RCC 7860 (cell line): ENCODE measurements at regions not wholly inside any gene's neighbourhood (a gene's known extent, or its start where the extent isn't known, plus 50 kb on each side); places are given as distances from the start of the nearest gene placed in this dataset.
A peak's percentile ranks its signal among the peaks of the same experiment; 100 is the strongest.
"Not testable (repeated sequence)": the region's sequence is repeated elsewhere in the genome, so short reads cannot be mapped to it uniquely, and the experiment has no call there.

Experiments used
- DNase-seq: peaks from one replicate; pipeline ENCODE4 v3.0.0-alpha.2; 2015; ENCODE audit warnings: low spot score
- FAIRE-seq: peaks from 2 replicates; lab custom pipeline; 2012; peaks lifted over from hg19 to GRCh38; lab: Jason Lieb, UNC

DNA sequence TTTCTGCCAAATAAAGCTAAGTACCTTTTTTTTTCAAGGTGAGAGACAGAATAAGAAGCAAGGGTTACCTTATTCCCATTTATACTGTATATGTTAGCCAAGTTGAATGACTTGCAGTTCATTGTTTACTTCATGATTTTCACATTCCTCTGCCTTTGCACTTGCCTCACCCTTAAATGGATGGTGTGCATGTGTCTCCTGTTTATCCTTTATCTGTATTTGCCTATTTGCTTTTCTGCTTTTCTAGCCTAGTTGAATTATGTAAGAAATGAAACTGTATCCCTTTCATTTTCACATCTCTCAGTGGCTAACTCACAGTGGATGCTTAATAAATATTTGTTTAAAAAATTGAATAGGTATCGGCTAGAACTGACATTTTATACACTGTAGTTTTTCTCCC, 200.8 kb upstream of the ST8SIA4 start:
- FAIRE-seq, result no peak
- no peak for DNase-seq

DNA sequence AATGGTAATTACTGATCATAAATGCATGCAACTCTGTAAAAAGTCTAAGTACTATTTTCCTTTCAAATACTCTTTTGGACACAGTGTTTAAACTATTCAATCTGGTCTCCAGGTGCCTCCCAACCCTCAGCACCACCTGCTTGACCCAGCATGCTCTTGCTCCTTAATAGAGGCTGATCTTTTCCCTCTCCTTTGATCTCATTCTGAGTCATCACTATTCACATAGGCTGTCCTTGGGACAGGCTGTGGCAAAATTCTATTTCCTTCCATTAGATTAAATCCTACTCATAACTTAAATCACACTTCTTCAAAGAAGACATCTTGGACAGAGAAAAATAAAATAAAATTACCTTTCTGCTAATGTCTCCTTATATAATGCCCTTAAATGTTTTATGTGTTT, 199.4 kb upstream of the ST8SIA4 start:
- FAIRE-seq (no peak), DNase-seq (no peak)

DNA sequence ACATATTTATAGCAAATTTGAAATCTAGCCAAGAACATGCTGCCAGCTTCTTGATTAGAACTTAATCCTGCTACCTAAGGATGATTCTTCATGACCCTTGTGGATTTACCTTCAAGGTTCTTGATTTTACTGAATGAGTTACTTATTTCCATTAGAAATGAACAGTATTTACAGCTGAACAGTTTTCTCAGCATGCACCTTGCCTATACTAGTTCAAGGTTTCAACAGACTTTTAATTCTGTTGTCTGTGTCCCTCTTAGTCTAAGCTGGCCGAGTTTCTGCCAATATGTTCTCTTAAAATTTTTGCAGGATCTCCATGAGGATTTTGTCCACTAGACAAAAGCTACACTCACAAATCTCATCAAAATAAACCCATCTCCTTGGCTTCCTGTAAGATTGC, 188.8 kb upstream of the ST8SIA4 start:
- FAIRE-seq (no peak), DNase-seq (peak; percentile 4)

DNA sequence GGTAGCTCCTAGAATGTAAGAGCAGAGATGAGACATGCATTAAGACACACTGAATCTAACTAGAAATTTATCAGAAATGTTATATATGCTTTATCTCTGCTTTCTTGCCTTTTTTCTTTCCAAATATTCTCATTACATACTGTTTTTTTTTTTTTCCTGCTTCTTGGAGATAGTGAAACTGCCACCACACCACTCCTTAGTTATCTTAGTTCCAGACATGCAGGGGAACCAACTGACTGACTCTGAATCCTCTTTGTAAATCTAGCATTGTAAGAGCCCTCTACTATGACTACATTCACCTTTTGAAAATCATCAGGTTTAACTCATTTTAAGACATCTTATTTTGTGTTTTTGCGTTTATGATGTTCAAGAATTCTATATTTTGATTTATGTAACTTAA, 181.3 kb upstream of the ST8SIA4 start:
- FAIRE-seq (no peak), DNase-seq (no peak)

DNA sequence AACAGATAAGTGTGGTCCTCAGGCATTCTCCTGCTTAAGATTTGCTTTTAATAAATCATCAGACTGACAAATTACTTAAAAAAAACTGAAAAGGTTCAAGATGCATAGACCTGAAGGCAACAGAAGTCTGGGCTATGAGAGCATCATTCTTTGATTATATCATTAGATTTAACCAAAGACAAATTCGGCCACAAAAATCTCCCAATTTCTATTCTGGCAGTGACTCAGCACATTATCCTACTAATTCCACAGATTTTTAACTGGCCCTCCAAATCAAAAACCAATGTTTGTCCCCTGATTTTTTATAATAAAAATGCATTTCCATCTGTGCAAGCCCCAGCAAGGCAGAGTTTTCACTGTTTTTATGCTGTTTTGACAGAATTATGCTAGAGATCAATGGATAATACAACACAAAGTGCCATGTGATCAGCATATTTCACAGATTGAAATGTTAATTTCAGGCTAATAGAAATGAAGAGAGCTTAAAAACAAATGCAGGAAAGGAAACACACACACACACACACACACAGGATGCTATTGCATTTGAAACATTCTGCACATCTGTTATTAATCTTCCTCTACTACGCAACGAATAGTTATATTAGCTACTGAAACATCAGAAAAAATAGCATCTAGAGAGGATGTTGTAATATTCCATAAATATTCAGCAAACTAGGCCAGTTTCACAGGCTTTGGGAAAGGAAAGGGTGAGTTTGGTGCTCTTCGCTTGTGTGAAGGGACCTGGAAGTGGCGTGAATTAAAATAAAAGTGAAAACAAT, 177.6 kb upstream of the ST8SIA4 start:
- DNase-seq, result no peak
- no peak for FAIRE-seq

DNA sequence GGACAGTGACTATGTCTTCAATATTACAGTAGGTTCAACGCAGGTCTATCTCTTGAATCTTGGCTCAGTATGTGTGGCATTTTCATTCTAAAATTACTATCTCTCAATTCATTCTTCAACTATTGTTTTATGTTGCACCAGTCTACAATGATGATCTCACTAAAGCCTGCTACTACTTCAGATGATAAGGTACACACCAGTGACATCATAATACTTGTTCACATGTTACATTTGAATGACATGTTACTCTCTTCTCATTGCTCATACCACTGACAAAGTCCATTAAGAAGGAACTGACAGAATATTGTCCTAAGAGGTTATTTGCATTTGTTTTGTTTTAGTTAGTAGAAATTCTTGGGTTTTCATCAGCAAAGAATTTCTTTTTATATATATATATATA, 165.2 kb upstream of the ST8SIA4 start:
- DNase-seq (no peak), FAIRE-seq (no peak)

DNA sequence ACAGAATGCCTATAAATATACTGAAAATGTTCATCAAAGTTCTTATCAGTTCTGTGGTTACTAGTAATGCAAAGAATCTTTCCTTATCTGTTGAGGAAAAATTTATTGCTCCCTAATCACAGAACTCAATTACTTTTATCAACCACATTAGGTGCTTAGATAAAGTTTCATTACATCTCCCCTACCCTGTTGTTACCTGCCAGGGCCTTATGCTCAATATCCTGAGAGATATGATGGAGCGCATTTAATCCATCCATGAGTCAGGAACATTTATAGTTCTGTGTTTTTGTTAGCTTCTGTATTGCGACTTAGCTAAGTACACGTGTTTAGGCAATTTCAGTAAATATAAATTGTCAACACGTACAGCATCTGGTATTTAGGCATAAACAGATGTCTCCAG, 164.3 kb upstream of the ST8SIA4 start:
- FAIRE-seq (no peak), DNase-seq (no peak)

DNA sequence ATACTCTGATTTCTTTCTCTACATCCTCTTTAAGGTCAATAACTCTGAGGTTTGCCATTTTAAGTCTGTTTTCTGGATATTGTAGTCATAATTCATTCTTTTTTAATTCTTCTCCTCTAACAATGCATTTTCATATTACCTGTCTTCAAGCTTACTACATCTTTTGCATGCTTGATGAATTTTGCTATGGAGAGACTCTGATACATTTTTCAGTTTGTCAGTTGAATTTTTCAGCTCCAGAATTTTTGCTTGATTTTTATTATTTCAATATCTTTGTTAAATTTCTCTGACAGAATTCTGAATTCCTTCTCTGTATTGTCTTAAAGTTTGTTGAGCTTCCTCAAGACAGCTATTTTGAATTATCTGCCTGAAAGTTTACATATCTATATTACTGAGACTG, 159.8 kb upstream of the ST8SIA4 start:
- FAIRE-seq (no peak), DNase-seq (no peak)

DNA sequence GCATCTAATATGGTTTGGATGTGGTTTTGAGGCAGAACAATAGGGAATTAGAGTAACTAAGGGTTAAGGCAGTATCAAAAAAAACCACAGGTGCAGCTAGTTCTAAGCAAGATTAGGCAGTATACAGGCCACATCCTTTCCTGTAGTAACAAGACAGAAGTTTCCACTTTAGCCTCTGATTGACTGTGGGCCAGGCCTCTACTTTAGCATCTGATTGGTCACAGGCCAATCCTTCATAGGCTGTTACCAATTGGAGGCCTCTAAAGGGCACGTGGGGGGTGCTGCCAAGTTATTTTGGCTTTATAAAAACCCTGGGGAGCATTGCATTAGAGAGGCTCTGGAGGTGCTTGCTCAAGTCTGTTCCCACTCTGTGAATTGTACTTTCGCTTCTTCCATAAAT, 144.1 kb upstream of the ST8SIA4 start:
- DNase-seq (no peak), FAIRE-seq (no peak)

DNA sequence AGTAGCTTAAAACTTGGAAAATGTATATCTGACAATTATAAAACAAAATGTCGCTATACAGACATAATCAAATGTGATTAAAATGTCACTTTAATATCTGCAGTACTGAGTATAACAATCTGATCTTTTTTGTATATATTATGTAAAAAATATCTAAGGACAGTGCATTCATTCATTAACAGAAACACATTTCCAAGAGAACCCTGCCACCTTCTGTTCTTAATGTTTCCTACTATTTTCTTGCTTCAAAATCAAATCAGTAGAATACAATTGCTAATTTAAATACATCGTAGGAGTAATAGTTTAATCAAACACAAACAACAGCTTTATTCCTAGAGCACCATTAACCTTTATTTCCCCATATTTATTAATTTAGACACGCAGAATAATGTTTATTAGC, 142.6 kb upstream of the ST8SIA4 start:
- DNase-seq (no peak), FAIRE-seq (no peak)

DNA sequence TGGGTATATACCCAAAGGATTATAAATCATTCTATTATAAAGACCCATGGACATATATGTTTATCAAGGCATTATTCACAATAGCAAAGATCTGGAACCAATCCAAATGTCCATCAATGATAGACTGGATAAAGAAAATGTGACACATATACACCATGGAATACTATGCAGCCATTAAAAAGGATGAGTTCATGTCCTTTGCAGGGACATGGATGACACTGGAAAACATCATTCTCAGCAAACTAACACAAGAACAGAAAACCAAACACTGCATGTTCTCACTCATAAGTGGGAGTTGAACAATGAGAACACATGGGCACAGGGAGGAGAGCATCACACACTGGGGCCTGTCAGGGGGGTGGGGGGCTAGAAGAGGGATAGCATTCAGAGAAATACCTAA, 136.9 kb upstream of the ST8SIA4 start:
- not testable (repeated sequence) for DNase-seq, FAIRE-seq

DNA sequence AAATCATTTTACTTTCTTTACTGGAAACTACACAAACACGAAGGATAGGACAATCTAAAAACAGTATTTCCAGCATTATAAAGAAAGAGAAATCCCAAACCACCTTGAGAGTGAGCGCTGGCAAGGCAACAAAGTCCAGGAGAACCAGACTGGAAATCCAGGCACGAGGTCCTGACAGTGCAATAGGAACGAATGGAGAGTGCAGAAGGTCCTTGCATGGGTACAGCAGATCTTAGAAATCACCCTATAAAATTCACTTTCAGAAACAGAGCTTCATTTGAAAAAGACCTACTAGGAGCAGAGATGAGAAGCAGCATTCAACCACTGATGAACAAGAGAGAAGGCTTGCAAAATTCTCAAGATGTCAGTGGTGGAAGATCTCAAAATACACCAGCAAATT, 133.7 kb upstream of the ST8SIA4 start:
- FAIRE-seq, result no peak
- no peak for DNase-seq

DNA sequence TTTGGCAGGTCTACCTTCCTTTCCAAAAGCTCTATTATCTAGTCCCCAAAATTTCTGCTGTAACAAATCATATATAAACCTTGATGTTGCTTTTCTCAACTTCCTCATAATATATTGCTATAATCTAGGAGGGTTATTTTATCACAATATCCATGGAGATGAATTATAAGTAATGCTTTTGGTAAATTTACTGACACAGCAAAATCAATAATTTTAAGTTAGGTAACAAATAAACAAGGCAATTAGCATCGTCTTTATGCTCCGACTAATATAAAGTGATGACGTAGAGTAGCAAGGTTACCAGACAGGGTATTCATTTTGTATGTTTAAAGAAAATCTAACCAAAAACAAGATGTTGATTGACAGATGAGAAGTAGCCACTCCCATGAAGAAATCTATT, 132.3 kb upstream of the ST8SIA4 start:
- FAIRE-seq (no peak), DNase-seq (no peak)

DNA sequence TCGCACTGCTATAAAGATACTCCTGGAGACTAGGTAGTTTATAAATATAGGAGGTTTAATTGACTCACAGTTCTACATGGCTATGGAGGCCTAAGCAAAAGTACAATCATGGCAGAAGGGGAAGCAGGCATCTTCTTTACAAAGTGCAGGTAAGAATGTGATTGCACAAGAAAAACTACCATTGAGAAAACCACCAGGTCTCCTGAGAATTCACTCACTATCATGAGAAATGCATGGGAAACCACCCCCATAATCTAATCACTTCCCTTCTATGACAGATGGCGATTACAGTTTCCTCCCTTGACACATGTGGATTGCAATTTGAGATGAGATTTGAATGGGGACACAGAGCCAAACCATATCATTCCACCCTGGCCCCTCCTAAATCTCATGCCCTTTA, 121.2 kb upstream of the ST8SIA4 start:
- DNase-seq (no peak), FAIRE-seq (no peak)

DNA sequence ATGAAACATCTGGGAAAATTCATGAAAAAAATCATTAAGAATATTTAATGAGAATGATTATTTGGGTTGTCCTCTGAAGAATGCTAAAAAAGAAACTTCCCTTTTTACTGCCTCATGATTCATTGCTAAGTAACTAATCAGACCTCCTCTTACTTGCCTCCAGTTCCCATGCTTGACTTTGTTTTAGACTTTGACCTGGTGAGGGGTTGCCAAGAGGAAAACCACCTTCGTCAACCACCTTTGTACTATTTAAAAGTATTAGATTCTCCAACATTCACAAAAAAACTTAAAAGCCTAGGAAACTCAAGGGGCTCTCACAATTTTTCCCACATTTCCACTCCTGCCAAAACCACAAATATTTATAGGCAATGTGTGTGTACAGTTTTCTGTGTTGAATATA, 115.2 kb upstream of the ST8SIA4 start:
- DNase-seq (no peak), FAIRE-seq (no peak)

DNA sequence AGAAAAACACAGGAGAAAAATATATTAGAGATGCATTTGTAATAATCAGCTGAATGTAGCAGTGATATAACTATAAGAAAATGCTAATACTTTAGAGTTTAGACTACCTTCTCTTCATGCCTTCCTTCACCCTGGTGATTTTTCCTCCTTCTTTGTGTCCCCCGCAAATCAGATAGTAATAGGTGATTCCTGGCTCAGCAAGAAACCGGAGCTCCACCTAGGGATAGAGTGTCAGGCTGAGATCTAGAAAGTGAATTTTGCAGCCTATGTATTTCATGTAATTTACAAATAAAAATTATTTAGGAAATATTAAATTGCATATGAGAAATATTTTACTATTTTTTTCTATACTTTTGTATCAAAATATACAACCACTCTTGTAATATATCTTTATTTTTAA, 109.8 kb upstream of the ST8SIA4 start:
- FAIRE-seq (no peak), DNase-seq (no peak)

DNA sequence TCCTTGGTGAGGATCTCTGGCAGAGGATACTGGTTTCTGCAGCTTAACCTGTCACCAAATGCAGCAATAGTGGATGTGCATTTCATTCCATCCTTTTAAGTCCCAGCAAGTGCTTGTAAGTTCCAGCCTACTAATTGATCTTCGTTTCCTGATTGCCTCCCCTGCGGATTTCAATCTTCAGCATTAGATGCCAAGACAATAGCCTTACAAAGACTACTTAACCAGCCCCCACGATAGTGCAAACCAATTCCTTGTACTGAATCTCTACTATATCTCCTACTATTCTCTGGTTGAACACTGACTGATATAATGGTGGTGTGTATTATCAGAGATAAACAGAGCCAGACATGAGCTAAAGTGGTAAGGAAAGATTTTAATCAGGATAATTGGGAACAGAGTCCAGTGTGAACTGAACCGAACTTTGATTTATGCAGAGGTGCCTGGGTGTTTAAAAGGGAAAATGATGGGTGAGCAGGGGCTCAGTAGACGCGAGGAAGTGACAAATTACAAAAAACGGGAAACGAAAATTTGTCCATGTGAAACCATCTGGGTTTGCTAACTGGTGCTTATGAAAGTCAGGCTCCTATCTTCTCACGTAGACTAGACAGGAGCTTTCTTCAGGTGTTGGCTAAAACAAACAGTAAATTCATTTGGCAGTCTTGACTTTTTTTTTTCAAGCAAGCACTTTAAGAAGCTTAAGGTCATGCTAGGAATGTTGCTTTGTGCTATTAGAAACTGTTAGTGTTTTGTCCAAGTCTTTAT, 106.9 kb upstream of the ST8SIA4 start:
- DNase-seq (no peak), FAIRE-seq (no peak)

DNA sequence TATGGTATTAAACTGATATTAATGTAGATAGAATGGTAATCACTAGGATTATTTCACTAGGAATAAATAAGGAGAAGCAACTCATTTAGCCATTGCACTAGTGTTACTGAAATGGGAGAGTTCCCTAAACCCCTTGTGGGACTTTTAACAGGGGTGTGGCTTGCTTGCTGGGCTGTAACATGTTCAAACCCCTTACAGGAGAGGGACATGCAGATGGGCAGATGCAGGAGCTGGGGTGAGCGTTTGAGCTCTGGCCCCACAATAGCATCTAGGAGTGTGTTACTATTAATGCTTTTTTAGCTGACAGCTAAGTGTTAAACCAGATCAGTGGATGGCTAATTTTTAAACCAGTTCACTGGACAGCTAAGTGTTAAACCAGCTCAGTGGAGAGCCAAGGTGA, 89.3 kb upstream of the ST8SIA4 start:
- no peak for FAIRE-seq
- DNase-seq, result no peak

DNA sequence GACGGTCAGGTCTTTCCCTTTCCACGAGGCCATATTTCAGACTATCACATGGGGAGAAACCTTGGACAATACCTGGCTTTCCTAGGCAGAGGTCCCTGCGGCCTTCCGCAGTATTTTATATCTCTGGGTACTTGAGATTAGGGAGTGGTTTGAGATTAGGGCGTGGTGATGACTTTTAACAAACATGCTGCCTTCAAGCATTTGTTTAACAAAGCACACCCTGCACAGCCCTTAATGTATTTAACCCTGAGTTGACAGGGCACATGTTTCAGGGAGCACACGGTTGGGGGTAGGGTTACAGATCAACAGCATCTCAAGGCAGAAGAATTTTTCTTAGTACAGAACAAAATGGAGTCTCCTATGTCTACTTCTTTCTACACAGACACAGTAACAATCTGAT, 80.5 kb upstream of the ST8SIA4 start:
- FAIRE-seq, DNase-seq: not testable (repeated sequence)

DNA sequence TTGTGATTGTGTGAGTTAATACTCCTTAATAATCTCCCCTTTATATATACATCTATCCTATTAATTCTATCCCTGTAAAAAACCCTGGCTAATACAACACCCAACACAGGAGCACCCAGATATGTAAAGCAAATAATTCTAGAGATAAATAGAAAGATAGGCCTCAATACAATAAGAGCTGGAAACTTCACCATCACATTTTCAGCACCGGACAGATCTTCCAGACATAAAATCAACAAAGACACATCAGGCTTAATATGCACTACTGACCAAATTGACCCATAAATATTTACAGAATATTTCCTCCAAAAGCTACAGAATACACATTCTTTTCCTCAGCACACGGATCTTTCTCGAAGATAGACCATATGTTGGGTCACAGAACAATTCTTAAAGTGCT, 71.0 kb upstream of the ST8SIA4 start:
- FAIRE-seq, result no peak

DNA sequence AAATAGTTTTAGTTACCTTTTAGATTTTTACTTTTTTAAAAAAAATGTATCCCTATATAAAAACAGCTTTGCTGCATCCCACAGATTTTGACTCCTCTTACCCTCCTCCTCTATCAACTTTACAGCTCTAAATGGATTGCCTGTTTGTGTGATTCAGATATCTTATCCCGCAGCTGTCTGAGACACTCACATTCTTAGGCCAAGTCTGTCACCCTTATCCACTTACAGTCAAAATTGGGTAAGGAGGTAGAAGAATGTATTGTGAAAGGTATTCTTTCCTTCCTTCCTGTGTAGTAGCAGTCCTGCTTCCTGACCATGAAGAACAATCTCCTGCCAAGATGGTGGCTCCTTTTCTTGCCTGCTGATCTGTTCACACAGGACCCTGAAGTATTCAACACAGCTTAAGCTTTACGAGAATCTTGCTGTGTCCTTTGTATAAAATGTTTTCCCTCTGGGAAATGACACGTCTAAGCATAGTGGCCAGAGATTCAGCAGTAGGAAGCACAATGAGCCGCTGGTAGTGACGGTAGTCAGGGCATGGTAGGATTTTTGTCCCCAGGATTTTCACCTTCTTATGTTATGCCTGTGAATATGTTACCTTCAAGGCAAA, 67.7 kb upstream of the ST8SIA4 start:
- FAIRE-seq (no peak), DNase-seq (no peak)

More for the DNA sequence above, 71.0 kb upstream of the ST8SIA4 start:
- DNase-seq, result no peak

DNA sequence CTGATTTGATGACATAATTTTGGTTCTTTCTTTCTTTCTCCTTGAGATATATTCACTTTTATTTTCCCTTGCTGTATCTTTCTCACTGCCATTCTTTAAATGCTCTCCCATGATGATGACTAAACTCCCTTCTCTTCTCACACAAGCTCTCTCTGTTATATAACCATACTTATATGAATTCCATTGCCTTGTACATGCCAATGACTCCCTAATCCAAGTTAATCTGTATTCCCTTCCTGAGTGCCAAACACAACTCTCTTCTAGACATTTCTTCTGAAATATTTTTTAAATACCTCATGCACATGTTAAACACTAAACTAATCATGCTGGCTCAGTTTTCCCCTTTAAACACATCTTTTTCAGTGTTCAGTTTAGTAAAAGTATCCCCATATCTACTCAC, 62.2 kb upstream of the ST8SIA4 start:
- FAIRE-seq (no peak), DNase-seq (no peak)
